ENCODE measurements at regions not wholly inside any gene's neighbourhood (a gene's known extent, or its start where the extent isn't known, plus 50 kb on each side); places are given as distances from the start of the nearest gene placed in this dataset.

GRCh38 chr18:39872651-39873050, 2082.4 kb upstream of the PIK3C3 start:
- DNase-seq (ENCODE audit: low read depth) = no peak

GRCh38 chr18:39871961-39872360, 2083.1 kb upstream of the PIK3C3 start:
- DNase-seq (ENCODE audit: low read depth) = no peak

- DNase-seq (ENCODE audit: low read depth) = no peak
These were observed 2084.4 kb upstream of the PIK3C3 start for GRCh38 chr18:39870591-39870990.

- DNase-seq (ENCODE audit: low read depth) = no peak
These were observed 2091.1 kb upstream of the PIK3C3 start for GRCh38 chr18:39863916-39864315.

GRCh38 chr18:39862341-39862740, 2092.7 kb upstream of the PIK3C3 start:
- peak; percentile 49 for DNase-seq (ENCODE audit: low read depth)

- no peak for DNase-seq (ENCODE audit: low read depth)
These were observed 2100.7 kb upstream of the PIK3C3 start for GRCh38 chr18:39854291-39854690.

GRCh38 chr18:39846265-39846664, 2108.8 kb upstream of the PIK3C3 start:
- DNase-seq (ENCODE audit: low read depth) = peak; percentile 24

GRCh38 chr18:39845631-39846030, 2109.4 kb upstream of the PIK3C3 start:
- DNase-seq (ENCODE audit: low read depth) = no peak

GRCh38 chr18:39845106-39845505, 2109.9 kb upstream of the PIK3C3 start:
- peak; percentile 43 for DNase-seq (ENCODE audit: low read depth)

- DNase-seq (ENCODE audit: low read depth) = no peak
These were observed 2111.5 kb upstream of the PIK3C3 start for GRCh38 chr18:39843546-39843945.

- DNase-seq (ENCODE audit: low read depth) = no peak
These were observed 2112.6 kb upstream of the PIK3C3 start for GRCh38 chr18:39842366-39842914.

GRCh38 chr18:39841482-39842365, 2113.3 kb upstream of the PIK3C3 start:
- DNase-seq (ENCODE audit: low read depth) = peak; percentile 82

- DNase-seq (ENCODE audit: low read depth) = no peak
These were observed 2114.1 kb upstream of the PIK3C3 start for GRCh38 chr18:39840856-39841481.

- peak; percentile 80 for DNase-seq (ENCODE audit: low read depth)
These were observed 2114.6 kb upstream of the PIK3C3 start for GRCh38 chr18:39840406-39840805.

GRCh38 chr18:39839782-39840181, 2115.3 kb upstream of the PIK3C3 start:
- DNase-seq (ENCODE audit: low read depth) = no peak

- no peak for DNase-seq (ENCODE audit: low read depth)
These were observed 2116.2 kb upstream of the PIK3C3 start for GRCh38 chr18:39838831-39839230.

- DNase-seq (ENCODE audit: low read depth) = peak; percentile 60
These were observed 2119.6 kb upstream of the PIK3C3 start for GRCh38 chr18:39835303-39836030.

GRCh38 chr18:39834636-39835035, 2120.4 kb upstream of the PIK3C3 start:
- DNase-seq (ENCODE audit: low read depth) = no peak

GRCh38 chr18:39825485-39826150, 2129.4 kb upstream of the PIK3C3 start:
- DNase-seq (ENCODE audit: low read depth) = peak; percentile 53

GRCh38 chr18:39806525-39806924, 2148.5 kb upstream of the PIK3C3 start:
- no peak for DNase-seq (ENCODE audit: low read depth)

GRCh38 chr18:39805218-39805617, 2149.8 kb upstream of the PIK3C3 start:
- no peak for DNase-seq (ENCODE audit: low read depth)

Data from fibroblast of gingiva (primary cell).